Upper lobe of left lung (tissue), 4 donors: ENCODE measurements at regions not wholly inside any gene's neighbourhood (a gene's known extent, or its start where the extent isn't known, plus 50 kb on each side); places are given as distances from the start of the nearest gene placed in this dataset.

Source experiments
- CTCF ChIP-seq, 6 experiments: fragments of 450-650 bp in 4 of 6; fragments of 200-600 bp in 2 of 6; sonication (generic) in 2 of 6; IDR thresholded peaks; one replicate each; pipeline ENCODE4 v1.5.1; 2016 to 2019; ENCODE audit warnings: antibody characterized with exemption in 6 of 6
- EP300 ChIP-seq, 4 donors: sonication (generic); formaldehyde crosslinking; IDR thresholded peaks; one replicate each; pipeline ENCODE4 v1.5.1; 2017; ENCODE audit warnings: antibody characterized with exemption in 4 of 4, control low read depth in 2 of 4
- POLR2A ChIP-seq, 4 donors: fragments of 450-650 bp; IDR thresholded peaks; one replicate each; pipeline ENCODE4 v1.5.1; 2016 to 2017; ENCODE audit warnings: antibody characterized with exemption in 4 of 4, mild to moderate bottlenecking in 2 of 4

- TF ChIP-seq POLR2A (IDR thresholded peaks at IDR 0.05) (no peak), CTCF (IDR thresholded peaks at IDR 0.05) (no peak), EP300 (IDR thresholded peaks at IDR 0.05) (no peak)
Observed at GRCh38 chr15:87804451-87804850, 452.1 kb downstream of the NTRK3 start.
